Adrenal gland (tissue), 9 donors: ENCODE measurements at regions not wholly inside any gene's neighbourhood (a gene's known extent, or its start where the extent isn't known, plus 50 kb on each side); places are given as distances from the start of the nearest gene placed in this dataset.
A peak's percentile ranks its signal among the peaks of the same experiment; 100 is the strongest.

ENCODE experiments used
- DNase-seq, 7 donors: peaks; one replicate each; pipeline ENCODE4 v3.0.0-alpha.2; 2019 to 2020
- H3K27ac ChIP-seq, 5 donors: fragments of 200-600 bp; sonication (generic) in 4 of 5; 1 replicate in 3 of 5; 2 replicates in 2 of 5; pipeline versions ENCODE4 v1.5.1 to v1.8.0; 2016 to 2020; ENCODE audit warnings: mild to moderate bottlenecking in 1 of 5
- H3K27me3 ChIP-seq: fragments of 200-600 bp; 2 replicates; pipeline ENCODE4 v1.8.0; 2021
- H3K36me3 ChIP-seq, 2 donors: fragments of 200-600 bp; replicated peaks in 1 of 2; 1 replicate in 1 of 2; 2 replicates in 1 of 2; pipeline versions ENCODE4 v1.5.1 to v1.8.0; 2018 to 2022
- H3K4me1 ChIP-seq, 2 donors: fragments of 200-600 bp; replicated peaks in 1 of 2; 1 replicate in 1 of 2; 2 replicates in 1 of 2; pipeline versions ENCODE4 v1.5.1 to v1.8.0; 2018 to 2021
- H3K4me3 ChIP-seq, 4 donors: fragments of 200-600 bp; sonication (generic) in 3 of 4; one replicate each; pipeline ENCODE4 v1.5.1; 2016 to 2018
- H3K9me3 ChIP-seq, 3 donors: fragments of 200-600 bp; sonication (generic) in 1 of 3; replicated peaks in 1 of 3; 1 replicate in 2 of 3; 2 replicates in 1 of 3; pipeline versions ENCODE4 v1.5.1 to v1.8.0; 2016 to 2021
- POLR2A ChIP-seq, 2 donors: fragments of 450-650 bp; IDR thresholded peaks; one replicate each; pipeline ENCODE4 v1.6.1; 2017; ENCODE audit warnings: antibody characterized with exemption in 2 of 2, mild to moderate bottlenecking in 2 of 2, moderate library complexity in 1 of 2
- WGBS, 4 donors: extraction: QIAGEN DNeasy Blood & Tissue Kit in 2 of 4; methylation state at CpG; one replicate each; pipeline versions ENCODE4 v1.1.5 to v1.1.7; 2013 to 2017; 5-methylcytosine and 5-hydroxymethylcytosine counted together
- intact Hi-C, 2 donors: fragments of 100-400 bp; cut with DNase I; formaldehyde crosslinking; loops; one replicate each; pipeline versions ENCODE4 v1.14.1 to v1.15.0; 2022 to 2023
- TF ChIP-seq, protein P1 (sequence below), 6 experiments: fragments of 450-650 bp in 4 of 6; fragments of 200-600 bp in 2 of 6; sonication (generic) in 1 of 6; IDR thresholded peaks; 1 replicate in 5 of 6; 2 replicates in 1 of 6; pipeline versions ENCODE4 v1.5.1 to v1.8.0; 2016 to 2021; ENCODE audit warnings: antibody characterized with exemption in 6 of 6, mild to moderate bottlenecking in 2 of 6, moderate library complexity in 1 of 6
- donor health status: healthy with polysubstance abuse.
- donor health status: Bipolar disorder and iron deficiency.
- donor health status: DM: yes; HTN: yes; CAD: no.
- donor health status: DM: no; HTN: no; CAD: no.
- donor health status: DM: no; HTN: no; CAD: no.

DNA sequence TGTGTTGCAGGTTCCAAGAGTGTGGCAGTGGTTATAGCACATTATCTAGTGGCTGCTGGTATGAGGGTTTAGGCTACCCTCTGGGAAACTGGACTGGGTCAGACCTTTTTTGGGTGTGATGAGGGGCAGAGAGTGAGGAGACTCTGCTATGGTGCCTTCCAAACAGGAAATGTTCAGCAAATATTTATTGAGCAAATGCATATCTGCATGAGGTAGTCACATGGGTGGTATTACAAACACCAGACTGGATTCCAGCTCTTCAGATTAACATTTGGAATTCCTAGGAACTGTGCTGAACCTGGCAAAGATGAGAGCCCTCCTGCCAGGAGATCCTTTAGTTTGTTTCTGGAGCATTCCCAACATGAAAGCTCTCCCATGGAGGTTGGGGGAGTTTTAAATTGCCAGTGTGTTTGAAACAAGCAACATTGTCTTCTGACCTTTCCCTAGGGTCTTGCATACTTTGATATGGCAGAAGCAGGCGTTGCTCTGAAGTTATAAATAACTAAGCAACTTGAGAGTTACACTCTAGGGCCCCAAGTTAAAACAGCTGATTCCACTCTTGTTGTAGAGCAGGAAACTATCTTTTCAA is 341.2 kb upstream of the C2CD4B start:
- H3K27ac ChIP-seq = peak overlapping the region in 1 of 5 donors; percentile 37
- 35 to 69% (median 49%) methylated on average over 1 of the region's 1 CpG for WGBS, 4 donors
- TF ChIP-seq, protein P1, sequence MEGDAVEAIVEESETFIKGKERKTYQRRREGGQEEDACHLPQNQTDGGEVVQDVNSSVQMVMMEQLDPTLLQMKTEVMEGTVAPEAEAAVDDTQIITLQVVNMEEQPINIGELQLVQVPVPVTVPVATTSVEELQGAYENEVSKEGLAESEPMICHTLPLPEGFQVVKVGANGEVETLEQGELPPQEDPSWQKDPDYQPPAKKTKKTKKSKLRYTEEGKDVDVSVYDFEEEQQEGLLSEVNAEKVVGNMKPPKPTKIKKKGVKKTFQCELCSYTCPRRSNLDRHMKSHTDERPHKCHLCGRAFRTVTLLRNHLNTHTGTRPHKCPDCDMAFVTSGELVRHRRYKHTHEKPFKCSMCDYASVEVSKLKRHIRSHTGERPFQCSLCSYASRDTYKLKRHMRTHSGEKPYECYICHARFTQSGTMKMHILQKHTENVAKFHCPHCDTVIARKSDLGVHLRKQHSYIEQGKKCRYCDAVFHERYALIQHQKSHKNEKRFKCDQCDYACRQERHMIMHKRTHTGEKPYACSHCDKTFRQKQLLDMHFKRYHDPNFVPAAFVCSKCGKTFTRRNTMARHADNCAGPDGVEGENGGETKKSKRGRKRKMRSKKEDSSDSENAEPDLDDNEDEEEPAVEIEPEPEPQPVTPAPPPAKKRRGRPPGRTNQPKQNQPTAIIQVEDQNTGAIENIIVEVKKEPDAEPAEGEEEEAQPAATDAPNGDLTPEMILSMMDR (IDR thresholded peaks at IDR 0.05) = no peak
- TF ChIP-seq POLR2A (IDR thresholded peaks at IDR 0.05) = no peak
- H3K4me1 ChIP-seq = peaks cover 0 to 14% of the 10 kb centered on the region in 2 donors
- intact Hi-C loops = no loop called here
- no peaks in the 10 kb centered on the region for H3K27me3 ChIP-seq
- no peak for DNase-seq
- no peaks in the 10 kb centered on the region for H3K36me3 ChIP-seq
- H3K4me3 ChIP-seq = no peak overlapping the region
- H3K9me3 ChIP-seq = no peaks in the 10 kb centered on the region

DNA sequence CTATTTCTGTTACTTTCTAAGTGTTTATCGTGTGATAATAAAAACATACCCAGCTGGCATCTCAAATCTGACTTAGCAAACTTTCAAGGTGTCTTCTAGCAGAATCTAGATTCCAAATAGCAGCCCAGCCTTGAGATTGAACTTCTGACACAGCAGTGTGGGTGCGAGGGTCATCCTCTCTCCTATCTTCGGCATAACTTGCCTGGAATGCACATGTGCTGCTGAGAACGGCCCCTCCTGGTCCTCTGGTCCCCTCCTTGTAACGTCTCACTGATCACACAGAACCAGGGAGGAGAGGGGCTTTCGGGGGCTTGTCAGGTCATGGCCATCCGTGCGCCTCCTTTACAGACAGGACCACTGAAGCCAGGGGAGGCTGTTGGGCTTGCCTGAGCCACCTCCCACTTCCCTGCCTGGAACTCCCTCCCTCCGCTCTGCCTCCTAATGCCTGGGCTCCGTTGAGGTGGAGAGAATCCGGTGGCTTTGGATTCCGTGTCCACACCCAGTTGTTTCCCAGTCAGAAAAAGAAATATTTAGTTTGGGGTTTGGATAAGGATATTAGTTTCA is 344.4 kb upstream of the C2CD4B start:
- H3K4me3 ChIP-seq = no peak overlapping the region
- intact Hi-C loops = no loop called here
- no peaks in the 10 kb centered on the region for H3K9me3 ChIP-seq
- DNase-seq = no peak
- H3K4me1 ChIP-seq = peaks cover 0 to 14% of the 10 kb centered on the region in 2 donors
- TF ChIP-seq, protein P1 (IDR thresholded peaks at IDR 0.05) = no peak
- TF ChIP-seq POLR2A (IDR thresholded peaks at IDR 0.05) = no peak
- WGBS, 4 donors = 79 to 88% (median 85%) methylated on average over 11 to 12 of the region's 12 CpGs
- no peaks in the 10 kb centered on the region for H3K36me3 ChIP-seq
- no peak overlapping the region for H3K27ac ChIP-seq
- no peaks in the 10 kb centered on the region for H3K27me3 ChIP-seq

DNA sequence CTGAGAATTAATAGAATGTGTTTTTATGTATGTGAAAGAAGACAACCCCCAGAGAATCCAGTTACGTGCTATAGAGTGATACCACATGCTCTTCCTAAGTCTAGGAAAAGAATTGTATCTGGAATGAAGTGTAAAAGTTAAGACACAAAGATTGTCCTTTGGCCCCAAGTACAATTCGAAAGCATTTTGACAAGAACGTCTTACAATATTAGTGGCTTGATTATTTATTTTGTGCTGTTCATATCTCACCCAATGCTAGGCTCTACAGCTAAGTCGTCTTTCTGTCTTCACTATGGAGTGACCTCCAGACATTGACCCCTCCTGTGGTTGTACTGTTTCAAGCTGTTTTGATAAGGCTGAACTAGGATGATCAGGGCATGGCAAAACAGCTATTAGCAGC is 345.7 kb upstream of the C2CD4B start:
- Histone ChIP-seq H3K9me3 (no peaks in the 10 kb centered on the region), H3K27ac (no peak overlapping the region), H3K4me1 (peaks cover 0 to 12% of the 10 kb centered on the region in 2 donors), H3K4me3 (no peak overlapping the region), H3K36me3 (no peaks in the 10 kb centered on the region), H3K27me3 (no peaks in the 10 kb centered on the region)
- DNase-seq = no peak
- no peak for TF ChIP-seq POLR2A (IDR thresholded peaks at IDR 0.05)
- WGBS, 4 donors = 69 to 84% (median 81%) methylated on average over 4 of the region's 4 CpGs
- intact Hi-C loops = no loop called here

DNA sequence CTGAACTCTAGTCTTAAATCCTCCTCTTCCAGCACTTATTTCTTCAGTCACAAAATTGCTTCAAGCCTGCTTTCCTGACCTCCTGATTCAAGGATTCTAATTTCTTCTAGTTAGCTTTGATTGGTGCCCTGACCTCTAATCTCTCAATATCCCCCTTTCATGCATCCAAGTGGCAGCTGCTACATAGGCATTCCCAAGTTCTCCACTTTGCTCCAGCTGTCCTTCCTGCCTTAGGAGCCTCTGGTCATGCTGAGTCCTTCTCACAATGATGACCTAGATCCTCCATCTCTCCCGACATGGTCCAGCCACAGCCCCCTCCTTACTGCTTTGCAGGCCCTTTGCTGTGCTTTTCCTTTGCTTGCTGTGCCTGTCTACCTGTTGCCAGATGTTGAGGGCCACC is 347.8 kb upstream of the C2CD4B start:
- Histone ChIP-seq H3K36me3 (no peaks in the 10 kb centered on the region), H3K4me3 (no peak overlapping the region), H3K27me3 (no peaks in the 10 kb centered on the region), H3K27ac (no peak overlapping the region), H3K9me3 (no peaks in the 10 kb centered on the region), H3K4me1 (no peaks in the 10 kb centered on the region)
- WGBS, 4 donors = 80 to 95% (median 84%) methylated on average over 1 of the region's 1 CpG
- no peak for TF ChIP-seq POLR2A (IDR thresholded peaks at IDR 0.05)
- TF ChIP-seq, protein P1 (IDR thresholded peaks at IDR 0.05) = no peak
- no peak for DNase-seq
- intact Hi-C loops = no loop called here

DNA sequence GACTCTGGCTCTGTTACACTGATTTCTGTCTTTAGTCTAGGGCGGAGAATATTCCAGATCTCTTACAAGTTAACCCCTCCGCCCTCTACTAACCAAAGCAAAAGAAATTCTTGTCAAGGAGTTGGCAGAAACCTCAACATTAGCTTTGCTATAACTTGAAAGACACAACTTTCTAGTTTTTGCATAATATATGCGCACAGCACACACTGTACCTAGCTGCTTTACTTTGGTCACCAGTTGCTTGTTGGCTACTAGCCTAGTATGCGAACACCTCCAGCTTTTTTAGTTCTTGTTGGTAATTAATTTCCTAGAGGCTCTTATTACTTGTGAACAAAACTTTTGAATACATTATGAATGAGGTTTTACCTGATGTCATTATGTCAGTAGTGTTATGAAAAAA is 348.8 kb upstream of the C2CD4B start:
- Histone ChIP-seq H3K36me3 (no peaks in the 10 kb centered on the region), H3K4me3 (no peak overlapping the region), H3K27ac (no peak overlapping the region), H3K9me3 (no peaks in the 10 kb centered on the region), H3K4me1 (no peaks in the 10 kb centered on the region), H3K27me3 (no peaks in the 10 kb centered on the region)
- no peak for DNase-seq
- TF ChIP-seq, protein P1 (IDR thresholded peaks at IDR 0.05) = no peak
- 83 to 95% (median 87%) methylated on average over 4 of the region's 4 CpGs for WGBS, 4 donors
- intact Hi-C loops = no loop called here
